ENCODE measurements at regions not wholly inside any gene's neighbourhood (a gene's known extent, or its start where the extent isn't known, plus 50 kb on each side); places are given as distances from the start of the nearest gene placed in this dataset.

DNA sequence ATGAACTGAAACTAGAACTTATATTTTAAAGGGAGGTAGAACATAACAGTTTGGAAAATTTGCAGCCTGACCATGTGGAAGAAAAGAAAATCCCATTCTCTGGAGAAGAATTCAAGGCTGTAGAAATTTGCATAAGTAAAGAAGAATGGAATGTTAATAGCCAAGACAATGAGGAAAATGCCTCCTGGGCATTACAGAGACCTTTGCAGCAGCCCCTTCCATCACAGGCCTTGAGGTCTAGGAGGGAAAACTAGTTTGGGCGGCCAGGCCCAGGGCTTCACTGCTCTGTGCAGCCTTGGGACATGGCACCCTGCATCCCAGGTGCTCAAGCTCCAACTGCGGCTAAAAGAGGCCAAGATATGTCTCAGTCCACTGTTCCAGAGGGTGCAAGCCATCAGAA, 1506.8 kb downstream of the PCDH18 start:
- no peak for DNase-seq (ENCODE audit: extremely low read depth, low read depth)

- no peak for DNase-seq (ENCODE audit: extremely low read depth, low read depth)
These were observed 1514.7 kb downstream of the PCDH18 start for GRCh38 chr4:136017556-136017955.

- DNase-seq (ENCODE audit: extremely low read depth, low read depth): no peak
These were observed 1520.1 kb downstream of the PCDH18 start for GRCh38 chr4:136012220-136012619.

GRCh38 chr4:136009258-136009832, 1522.9 kb downstream of the PCDH18 start:
- DNase-seq (ENCODE audit: extremely low read depth, low read depth): peak; percentile 15

GRCh38 chr4:136007991-136008390, 1524.3 kb downstream of the PCDH18 start:
- DNase-seq (ENCODE audit: extremely low read depth, low read depth): no peak

GRCh38 chr4:136002316-136002715, 1530.0 kb downstream of the PCDH18 start:
- no peak for DNase-seq (ENCODE audit: extremely low read depth, low read depth)

DNA sequence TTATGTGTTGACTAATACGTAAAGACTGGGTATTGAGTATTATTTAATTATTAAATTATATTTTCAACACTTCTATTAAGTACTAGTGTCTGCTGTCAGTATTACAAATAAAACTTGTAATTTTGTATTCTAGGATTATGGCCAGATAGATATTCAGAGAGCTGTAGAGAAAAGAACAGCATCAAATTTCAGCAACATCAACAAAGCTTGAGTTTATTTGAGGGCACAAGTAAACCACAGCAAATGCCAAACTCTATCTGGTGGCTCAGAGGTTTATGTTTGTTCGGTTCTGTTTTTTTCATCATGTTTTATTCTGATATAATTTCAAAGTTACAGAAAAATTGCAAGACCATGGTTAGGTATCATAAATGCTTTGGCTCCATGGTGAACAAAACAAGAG, 1530.5 kb downstream of the PCDH18 start:
- no peak for DNase-seq (ENCODE audit: extremely low read depth, low read depth)

GRCh38 chr4:136000246-136000645, 1532.0 kb downstream of the PCDH18 start:
- no peak for DNase-seq (ENCODE audit: extremely low read depth, low read depth)

GRCh38 chr4:135994360-135994759, 1537.9 kb downstream of the PCDH18 start:
- no peak for DNase-seq (ENCODE audit: extremely low read depth, low read depth)

DNA sequence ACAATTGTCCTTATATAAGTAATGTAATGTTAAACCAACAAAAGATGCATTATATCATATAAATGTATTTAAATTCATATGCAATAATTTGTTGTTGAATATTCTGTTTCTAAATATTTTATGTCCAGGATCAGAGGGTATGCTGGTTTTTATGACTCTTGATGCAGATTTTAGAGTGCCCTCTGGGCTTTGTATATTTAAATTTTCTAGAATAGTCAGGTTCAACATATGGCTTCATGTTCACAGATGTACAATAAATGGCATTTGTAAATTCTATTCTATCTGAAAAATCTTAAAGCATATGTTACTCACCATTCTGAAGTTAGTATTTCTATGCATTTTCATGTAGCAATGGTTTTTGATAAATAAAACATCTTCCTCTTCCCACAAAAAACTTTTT, 1555.4 kb downstream of the PCDH18 start:
- no peak for DNase-seq (ENCODE audit: extremely low read depth, low read depth)

- DNase-seq (ENCODE audit: extremely low read depth, low read depth): no peak
These were observed 1565.4 kb downstream of the PCDH18 start for GRCh38 chr4:135966936-135967335.

DNA sequence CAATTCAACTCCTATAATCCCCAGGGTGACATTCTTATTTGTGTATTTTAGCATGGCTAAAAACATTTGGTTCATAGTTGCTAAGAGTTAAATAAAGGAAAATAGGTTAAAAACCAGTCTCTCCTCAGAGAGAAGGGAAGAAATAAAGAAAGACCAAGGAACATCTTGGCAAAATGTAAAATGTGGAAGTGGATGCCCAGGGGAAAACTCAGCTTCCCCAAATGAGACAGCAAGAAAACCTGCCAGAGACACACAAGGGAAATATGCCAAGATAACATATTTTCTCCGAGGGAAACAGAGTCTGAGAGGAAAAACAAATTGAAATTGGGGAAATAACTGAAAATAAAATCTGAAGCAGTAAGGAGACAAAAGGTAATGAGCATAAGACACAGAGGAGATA, 1569.3 kb downstream of the PCDH18 start:
- DNase-seq (ENCODE audit: extremely low read depth, low read depth): no peak

DNA sequence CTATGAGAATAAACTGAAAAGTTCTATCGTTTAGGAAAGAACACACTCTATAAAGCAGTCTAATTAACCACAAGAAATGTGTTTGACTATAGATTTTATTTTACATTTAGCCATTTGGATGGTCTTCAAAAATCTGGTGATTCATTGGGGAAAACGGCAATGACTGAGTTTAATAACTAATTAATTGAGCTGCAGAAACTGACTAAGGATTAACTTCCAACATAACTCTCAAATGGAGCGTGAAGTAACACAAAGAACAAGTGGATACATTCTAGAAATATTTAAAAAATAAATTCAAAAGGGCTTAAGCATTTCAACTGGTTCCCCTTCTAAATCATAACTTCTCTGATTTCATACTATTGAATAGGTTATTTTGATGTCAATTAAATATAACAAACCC, 1582.4 kb downstream of the PCDH18 start:
- DNase-seq (ENCODE audit: extremely low read depth, low read depth): no peak

DNA sequence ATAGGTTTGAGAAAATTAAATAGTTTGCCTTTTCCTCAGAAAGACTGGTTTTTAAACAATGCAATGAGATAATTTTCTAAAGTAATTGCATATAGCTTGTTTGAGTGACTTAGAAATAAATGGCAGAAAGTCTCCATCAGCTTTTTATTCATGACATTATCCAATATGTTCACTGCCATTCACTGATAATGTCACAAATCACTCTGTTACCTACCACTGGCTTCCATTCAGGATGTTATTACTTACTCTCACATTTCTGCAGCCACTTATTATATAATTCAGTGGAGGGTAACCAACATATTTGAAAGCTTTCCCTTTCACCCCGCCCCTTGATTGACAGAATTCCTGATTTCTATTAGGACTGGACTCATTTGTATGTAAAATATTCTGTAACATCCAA, 1583.5 kb downstream of the PCDH18 start:
- no peak for DNase-seq (ENCODE audit: extremely low read depth, low read depth)

- DNase-seq (ENCODE audit: extremely low read depth, low read depth): no peak
These were observed 1590.6 kb downstream of the PCDH18 start for GRCh38 chr4:135941671-135942070.

- no peak for DNase-seq (ENCODE audit: extremely low read depth, low read depth)
These were observed 1598.3 kb downstream of the PCDH18 start for GRCh38 chr4:135934026-135934425.

GRCh38 chr4:135927651-135928050, 1604.6 kb downstream of the PCDH18 start:
- DNase-seq (ENCODE audit: extremely low read depth, low read depth): peak; percentile 26

- DNase-seq (ENCODE audit: extremely low read depth, low read depth): no peak
These were observed 1611.2 kb downstream of the PCDH18 start for GRCh38 chr4:135921081-135921480.

- DNase-seq (ENCODE audit: extremely low read depth, low read depth): no peak
These were observed 1615.3 kb downstream of the PCDH18 start for GRCh38 chr4:135917011-135917410.

- no peak for DNase-seq (ENCODE audit: extremely low read depth, low read depth)
These were observed 1631.3 kb downstream of the PCDH18 start for GRCh38 chr4:135900956-135901355.

- peak; percentile 1 for DNase-seq (ENCODE audit: extremely low read depth, low read depth)
These were observed 1662.7 kb upstream of the PABPC4L start for GRCh38 chr4:135864304-135864703.

DNA sequence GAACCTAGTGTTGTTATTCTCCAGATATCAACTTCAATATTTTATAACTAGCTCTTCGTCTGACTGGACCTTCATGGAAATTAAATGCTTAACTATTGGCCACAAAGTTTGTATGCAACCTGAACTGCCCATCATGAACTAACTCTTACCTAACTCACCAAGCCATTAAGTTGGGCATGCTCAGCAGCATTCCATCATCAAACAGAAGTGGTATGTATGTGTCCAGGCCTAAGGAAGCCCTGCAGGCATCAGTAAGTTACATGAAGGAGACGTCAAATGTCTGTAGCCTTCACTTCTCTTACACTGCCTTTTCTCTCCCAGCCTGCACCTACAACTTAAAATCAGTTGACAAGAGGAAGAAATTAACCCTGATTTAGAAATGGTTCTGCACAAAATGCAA, 1639.2 kb upstream of the PABPC4L start:
- no peak for DNase-seq (ENCODE audit: extremely low read depth, low read depth)

DNA sequence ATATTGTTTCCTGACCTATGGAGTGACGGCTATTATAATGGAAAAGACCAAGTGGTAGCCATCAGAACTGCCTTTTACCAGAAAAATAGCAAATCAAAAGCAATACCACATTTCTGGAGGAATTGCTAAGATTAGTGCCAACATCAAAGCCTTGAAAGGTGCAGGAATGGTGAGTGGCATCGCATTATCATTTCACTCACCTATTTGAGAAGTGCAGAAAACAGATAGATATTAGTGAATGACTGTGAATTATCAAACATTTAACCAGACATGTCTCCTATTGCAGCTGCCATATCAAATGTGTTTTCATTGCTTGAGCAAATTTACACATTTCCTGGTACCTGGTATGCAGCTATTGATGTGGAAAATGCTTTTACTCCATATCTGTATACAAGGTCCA, 1638.1 kb upstream of the PABPC4L start:
- no peak for DNase-seq (ENCODE audit: extremely low read depth, low read depth)

Measured in NCI-H460 (cell line).